HFF-Myc (cell line): ENCODE measurements at regions not wholly inside any gene's neighbourhood (a gene's known extent, or its start where the extent isn't known, plus 50 kb on each side); places are given as distances from the start of the nearest gene placed in this dataset.

Source experiments
- DNase-seq: peaks from one replicate; pipeline ENCODE4 v3.0.0-alpha.2; 2011; ENCODE audit warnings: low read depth; ENCODE audit errors: extremely low read depth
- H3K4me3 ChIP-seq: replicated peaks from 2 replicates; pipeline ENCODE4 v1.5.1; 2011; ENCODE audit warnings: low read depth, mild to moderate bottlenecking, control low read depth, low read length
- CTCF ChIP-seq: IDR thresholded peaks from 2 replicates; pipeline ENCODE4 v1.5.1; 2012; ENCODE audit warnings: mild to moderate bottlenecking, low read depth, low read length, control low read depth; ENCODE audit errors: missing control alignments

- no peak overlapping the region for H3K4me3 ChIP-seq
- no peak for TF ChIP-seq CTCF
These were observed 60.7 kb upstream of the LCORL start for GRCh38 chr4:18082236-18082635.

GRCh38 chr4:18081708-18082107 is 60.2 kb upstream of the LCORL start:
- no peak overlapping the region for H3K4me3 ChIP-seq
- no peak for DNase-seq
- no peak for TF ChIP-seq CTCF

More at GRCh38 chr4:18082236-18082635, 60.7 kb upstream of the LCORL start:
- DNase-seq = no peak

GRCh38 chr4:18077808-18078207 is 56.3 kb upstream of the LCORL start:
- H3K4me3 ChIP-seq = no peak overlapping the region
- TF ChIP-seq CTCF = no peak
- no peak for DNase-seq

GRCh38 chr4:18075823-18076433 is 54.4 kb upstream of the LCORL start:
- no peak overlapping the region for H3K4me3 ChIP-seq
- DNase-seq = no peak
- peak; percentile 47 for TF ChIP-seq CTCF

- DNase-seq = no peak
- TF ChIP-seq CTCF = no peak
- no peak overlapping the region for H3K4me3 ChIP-seq
These were observed 50.3 kb upstream of the LCORL start for GRCh38 chr4:18071894-18072293.
